ENCODE measurements at regions not wholly inside any gene's neighbourhood (a gene's known extent, or its start where the extent isn't known, plus 50 kb on each side); places are given as distances from the start of the nearest gene placed in this dataset.

- no peak for DNase-seq
Observed at GRCh38 chr7:159253657-159254056, 109.0 kb upstream of the VIPR2 start.

GRCh38 chr7:159250471-159250870, 105.8 kb upstream of the VIPR2 start:
- no peak for DNase-seq

GRCh38 chr7:159249671-159250070, 105.0 kb upstream of the VIPR2 start:
- no peak for DNase-seq

- no peak for DNase-seq
Observed at GRCh38 chr7:159247910-159248309, 103.2 kb upstream of the VIPR2 start.

- DNase-seq: no peak
Observed at GRCh38 chr7:159246702-159247480, 102.2 kb upstream of the VIPR2 start.

GRCh38 chr7:159240962-159241361, 96.3 kb upstream of the VIPR2 start:
- DNase-seq: no peak

- DNase-seq: no peak
Observed at GRCh38 chr7:159239028-159239427, 94.4 kb upstream of the VIPR2 start.

GRCh38 chr7:159238541-159238940, 93.9 kb upstream of the VIPR2 start:
- no peak for DNase-seq

GRCh38 chr7:159237022-159237653, 92.5 kb upstream of the VIPR2 start:
- DNase-seq: no peak

GRCh38 chr7:159231017-159231416, 86.3 kb upstream of the VIPR2 start:
- DNase-seq: no peak

GRCh38 chr7:159229683-159230475, 85.2 kb upstream of the VIPR2 start:
- no peak for DNase-seq

GRCh38 chr7:159227433-159227832, 82.8 kb upstream of the VIPR2 start:
- DNase-seq: no peak

- no peak for DNase-seq
Observed at GRCh38 chr7:159226011-159226702, 81.5 kb upstream of the VIPR2 start.

- no peak for DNase-seq
Observed at GRCh38 chr7:159218607-159219006, 73.9 kb upstream of the VIPR2 start.

- DNase-seq: no peak
Observed at GRCh38 chr7:159218170-159218569, 73.5 kb upstream of the VIPR2 start.

- no peak for DNase-seq
Observed at GRCh38 chr7:159215076-159215475, 70.4 kb upstream of the VIPR2 start.

- DNase-seq: no peak
Observed at GRCh38 chr7:159213253-159213652, 68.6 kb upstream of the VIPR2 start.

GRCh38 chr7:159212226-159212625, 67.6 kb upstream of the VIPR2 start:
- no peak for DNase-seq

GRCh38 chr7:159211540-159212182, 67.0 kb upstream of the VIPR2 start:
- DNase-seq: no peak

GRCh38 chr7:159210581-159211235, 66.0 kb upstream of the VIPR2 start:
- DNase-seq: no peak

GRCh38 chr7:159209429-159209828, 64.8 kb upstream of the VIPR2 start:
- no peak for DNase-seq

- no peak for DNase-seq
Observed at GRCh38 chr7:159207951-159208350, 63.3 kb upstream of the VIPR2 start.
